ENCODE measurements at regions not wholly inside any gene's neighbourhood (a gene's known extent, or its start where the extent isn't known, plus 50 kb on each side); places are given as distances from the start of the nearest gene placed in this dataset.

- TF ChIP-seq REST (IDR thresholded peaks at IDR 0.05; ENCODE audit: insufficient read depth in 1 of 2, low read depth in 2 of 2, low read length in 2 of 2) (no peak), POLR2AphosphoS5 (IDR thresholded peaks at IDR 0.05; ENCODE audit: low read depth, low read length) (no peak), TAF1 (IDR thresholded peaks at IDR 0.05; ENCODE audit: borderline replicate concordance, insufficient read depth, low read length) (no peak)
Measured at GRCh38 chr1:59045137-59045536, 251.8 kb upstream of the FGGY start.

Measured in PFSK-1 (cell line).